ENCODE measurements at regions not wholly inside any gene's neighbourhood (a gene's known extent, or its start where the extent isn't known, plus 50 kb on each side); places are given as distances from the start of the nearest gene placed in this dataset.

- Histone ChIP-seq H2BK120ac (replicated peaks; ENCODE audit: low read depth, low read length) (no peak overlapping the region), H3K9ac (replicated peaks in 1 of 4; ENCODE audit: extremely low read depth in 1 of 4, low read depth in 3 of 4, low read length in 3 of 4) (no peak overlapping the region), H3K4me2 (ENCODE audit: insufficient read depth in 1 of 2, low read depth in 2 of 2, low read length in 2 of 2) (no peak overlapping the region), H3K27me3 (replicated peaks in 1 of 4; ENCODE audit: control insufficient read depth in 3 of 4, extremely low read depth in 1 of 4, insufficient read depth in 3 of 4, low read length in 3 of 4) (no peaks in the 10 kb centered on the region), H2AFZ (ENCODE audit: low read length) (no peak overlapping the region), H2BK12ac (ENCODE audit: low read depth, low read length) (no peak overlapping the region), H4K8ac (ENCODE audit: extremely low read depth, insufficient read depth, low read length) (no peak overlapping the region), H3K23ac (ENCODE audit: insufficient read length) (no peak overlapping the region), H3K27ac (ENCODE audit: low read depth, low read length) (no peak overlapping the region), H3K36me3 (ENCODE audit: control insufficient read depth in 2 of 4, insufficient read depth in 4 of 4, low read length in 3 of 4) (no peaks in the 10 kb centered on the region), H4K20me1 (replicated peaks in 1 of 2; ENCODE audit: control insufficient read depth in 1 of 2, insufficient read depth in 2 of 2, low read length in 2 of 2) (no peaks in the 10 kb centered on the region), H3K14ac (ENCODE audit: insufficient read length) (no peak overlapping the region), H3K4me1 (replicated peaks in 1 of 4; ENCODE audit: control insufficient read depth in 3 of 4, insufficient read depth in 4 of 4, low read length in 3 of 4) (no peaks in the 10 kb centered on the region), H3K23me2 (ENCODE audit: low read depth, low read length) (no peaks in the 10 kb centered on the region), H3K4me3 (ENCODE audit: extremely low read depth in 1 of 4, insufficient read depth in 2 of 4, low read depth in 3 of 4, low read length in 4 of 4) (no peak overlapping the region), H2BK20ac (ENCODE audit: low read length) (no peak overlapping the region), H3K4ac (replicated peaks; ENCODE audit: insufficient read length, low read depth, low read length) (no peak overlapping the region), H2BK15ac (ENCODE audit: low read length) (no peak overlapping the region), H3K9me3 (ENCODE audit: insufficient read depth in 2 of 2, low read depth in 1 of 2, low read length in 1 of 2) (peaks cover 0 to 11% of the 10 kb centered on the region in 2 experiments; a peak in 3 of 4 replicates), H3K18ac (ENCODE audit: extremely low read depth, low read length) (no peak overlapping the region), H4K91ac (replicated peaks; ENCODE audit: insufficient read length, low read length) (no peak overlapping the region), H2BK5ac (ENCODE audit: low read depth, low read length) (no peak overlapping the region), H3K79me2 (ENCODE audit: control insufficient read depth in 1 of 2, insufficient read depth in 2 of 2, low read length in 2 of 2) (no peaks in the 10 kb centered on the region), H3K56ac (replicated peaks; ENCODE audit: insufficient read length, low read depth, low read length) (no peak overlapping the region), H4K5ac (ENCODE audit: insufficient read length, low read depth, low read length) (no peak overlapping the region), H3K79me1 (ENCODE audit: low read depth, low read length) (no peaks in the 10 kb centered on the region), H2AK5ac (ENCODE audit: low read depth, low read length) (no peak overlapping the region)
- POLR2A ChIA-PET (ENCODE audit: partially characterized antibody): no interaction called here
- DNase-seq (ENCODE audit: low read depth in 1 of 2, low spot score in 2 of 2): no peak
- CTCF ChIA-PET (ENCODE audit: partially characterized antibody): interaction anchor here (0.7 to 3.3 kb wide), 16 partner anchors 9 to 222 kb away, joined by 3 to 21 read pairs (median 4); partner anchors contain the start of gene CACUL1
- FAIRE-seq: no peak
- TF ChIP-seq SUZ12 (IDR thresholded peaks at IDR 0.05; ENCODE audit: low read length) (no peak), SP4 (IDR thresholded peaks at IDR 0.05; ENCODE audit: low read length) (no peak), EGR1 (IDR thresholded peaks at IDR 0.05; ENCODE audit: borderline replicate concordance, low read depth, low read length) (no peak), SP1 (IDR thresholded peaks at IDR 0.05; ENCODE audit: low read depth, low read length) (no peak), CREB1 (IDR thresholded peaks at IDR 0.05) (no peak), RAD21 (IDR thresholded peaks at IDR 0.05 in 1 of 2, conservative IDR thresholded peaks at IDR 0.05 in 1 of 2; ENCODE audit: low read depth in 2 of 2, low read length in 2 of 2) (no peak), HDAC2 (IDR thresholded peaks at IDR 0.05; ENCODE audit: borderline replicate concordance in 1 of 2, low read depth in 2 of 2, low read length in 2 of 2) (no peak), MAX (IDR thresholded peaks at IDR 0.05) (no peak), YY1 (IDR thresholded peaks at IDR 0.05; ENCODE audit: low read depth, low read length) (no peak), SP2 (IDR thresholded peaks at IDR 0.05; ENCODE audit: low read length) (no peak), ZNF274 (IDR thresholded peaks at IDR 0.05; ENCODE audit: borderline replicate concordance, extremely low read depth, low read length) (no peak), POLR2A (IDR thresholded peaks at IDR 0.05; ENCODE audit: control extremely low read depth in 1 of 2, low read depth in 2 of 2, low read length in 2 of 2) (no peak), TCF12 (IDR thresholded peaks at IDR 0.05; ENCODE audit: low read depth, low read length) (no peak), CBX8 (IDR thresholded peaks at IDR 0.05; ENCODE audit: borderline replicate concordance, low read depth, low read length) (no peak)
- 40% methylated on average over 1 of the region's 1 CpG; no CpG with 5 or more reads in 1 of the 2 experiments for WGBS, 2 experiments (ENCODE audit: extremely low coverage in 1 of 2, insufficient coverage in 1 of 2, insufficient read length in 1 of 2, insufficient replicate concordance in 2 of 2, low coverage in 1 of 2, low lambda C conversion rate in 2 of 2, missing lambda C conversion rate in 1 of 2)
Observed at GRCh38 chr10:118827053-118827452, 72.3 kb upstream of the CACUL1 start.

Measured in H1 (cell line).